Small intestine (tissue), 7 donors: ENCODE measurements at regions not wholly inside any gene's neighbourhood (a gene's known extent, or its start where the extent isn't known, plus 50 kb on each side); places are given as distances from the start of the nearest gene placed in this dataset.
A peak's percentile ranks its signal among the peaks of the same experiment; 100 is the strongest.
"Not testable (repeated sequence)": the region's sequence is repeated elsewhere in the genome, so short reads cannot be mapped to it uniquely, and the experiment has no call there.

Experiments
- DNase-seq, 2 donors: peaks; one replicate each; pipeline versions ENCODE4 v3.0.0 to v3.0.0-alpha.2; 2013
- FAIRE-seq: peaks from 2 replicates; lab custom pipeline; 2012; peaks lifted over from hg19 to GRCh38; lab: Jason Lieb, UNC
- H3K27ac ChIP-seq, 3 donors: one replicate each; pipeline ENCODE4 v1.5.1; 2013; ENCODE audit warnings: low read length in 2 of 3, mild to moderate bottlenecking in 2 of 3, control low read depth in 1 of 3, inconsistent platforms in 1 of 3, low read depth in 1 of 3, moderate library complexity in 1 of 3
- H3K27me3 ChIP-seq, 3 donors: one replicate each; pipeline ENCODE4 v1.6.1; 2013; ENCODE audit warnings: low read length in 3 of 3, inconsistent platforms in 1 of 3; ENCODE audit not compliant: control insufficient read depth in 3 of 3, insufficient read depth in 3 of 3
- H3K36me3 ChIP-seq, 3 donors: one replicate each; pipeline ENCODE4 v1.6.1; 2013; ENCODE audit warnings: low read length in 3 of 3, inconsistent platforms in 1 of 3, low read depth in 1 of 3, mild to moderate bottlenecking in 1 of 3, moderate library complexity in 1 of 3; ENCODE audit not compliant: control insufficient read depth in 3 of 3, insufficient read depth in 2 of 3
- H3K4me1 ChIP-seq, 3 donors: one replicate each; pipeline ENCODE4 v1.6.1; 2013; ENCODE audit warnings: low read length in 2 of 3, inconsistent platforms in 1 of 3, low read depth in 1 of 3, mild to moderate bottlenecking in 1 of 3, moderate library complexity in 1 of 3; ENCODE audit not compliant: control insufficient read depth in 3 of 3, insufficient read depth in 2 of 3
- H3K4me3 ChIP-seq, 3 donors: one replicate each; pipeline ENCODE4 v1.5.1; 2013; ENCODE audit warnings: low read length in 3 of 3, control low read depth in 1 of 3, inconsistent platforms in 1 of 3, low read depth in 1 of 3, mild to moderate bottlenecking in 1 of 3, moderate library complexity in 1 of 3
- H3K9me3 ChIP-seq, 2 donors: one replicate each; pipeline ENCODE4 v1.6.1; 2013; ENCODE audit warnings: low read depth in 1 of 2, low read length in 1 of 2; ENCODE audit not compliant: control insufficient read depth in 2 of 2, insufficient read depth in 1 of 2
- WGBS, 3 donors: extraction: QIAGEN DNeasy Blood & Tissue Kit; methylation state at CpG; one replicate each; pipeline ENCODE4 v1.1.7; 2013; 5-methylcytosine and 5-hydroxymethylcytosine counted together
- donor health status: healthy with polysubstance abuse.
- donor health status: control.
- donor health status: control.
- donor health status: Bipolar disorder and iron deficiency.
- donor health status: healthy.

- H3K9me3 ChIP-seq: peaks cover 0 to 3% of the 10 kb centered on the region in 2 donors
- H3K4me1 ChIP-seq: no peaks in the 10 kb centered on the region
- H3K27ac ChIP-seq: no peak overlapping the region
- no peaks in the 10 kb centered on the region for H3K27me3 ChIP-seq
- no peak for FAIRE-seq
- DNase-seq: peak; percentile 20 to 27
- no peaks in the 10 kb centered on the region for H3K36me3 ChIP-seq
- no peak overlapping the region for H3K4me3 ChIP-seq
- WGBS, 3 donors: 27 to 44% (median 35%) methylated on average over 5 of the region's 5 CpGs
Observed at GRCh38 chr10:63976538-63976937, 455.3 kb downstream of the REEP3 start.

GRCh38 chr10:63977329-63977923, 456.2 kb downstream of the REEP3 start:
- H3K36me3 ChIP-seq: no peaks in the 10 kb centered on the region
- FAIRE-seq (no peak), DNase-seq (peak; percentile 37 to 40)
- H3K9me3 ChIP-seq: peaks cover 0 to 3% of the 10 kb centered on the region in 2 donors
- no peak overlapping the region for H3K4me3 ChIP-seq
- no peak overlapping the region for H3K27ac ChIP-seq
- H3K27me3 ChIP-seq: no peaks in the 10 kb centered on the region
- no peaks in the 10 kb centered on the region for H3K4me1 ChIP-seq
- 0 to 9% (median 0%) methylated on average over 1 of the region's 1 CpG for WGBS, 3 donors

GRCh38 chr10:63980870-63981269, 459.7 kb downstream of the REEP3 start:
- 53 to 62% (median 56%) methylated on average over 5 of the region's 5 CpGs for WGBS, 3 donors
- not testable (repeated sequence) for H3K4me1 ChIP-seq, H3K4me3 ChIP-seq, H3K27me3 ChIP-seq, DNase-seq, H3K27ac ChIP-seq, H3K36me3 ChIP-seq, FAIRE-seq
- peaks cover 0 to 13% of the 10 kb centered on the region in 2 donors for H3K9me3 ChIP-seq

- H3K36me3 ChIP-seq, H3K4me3 ChIP-seq, DNase-seq, H3K27ac ChIP-seq, FAIRE-seq, H3K27me3 ChIP-seq, H3K4me1 ChIP-seq: not testable (repeated sequence)
- 51 to 69% (median 64%) methylated on average over 2 of the region's 2 CpGs for WGBS, 3 donors
- peaks cover 0 to 22% of the 10 kb centered on the region in 2 donors for H3K9me3 ChIP-seq
Observed at GRCh38 chr10:63984061-63984460, 462.9 kb downstream of the REEP3 start.

- FAIRE-seq (no peak), DNase-seq (no peak)
- H3K27ac ChIP-seq: no peak overlapping the region
- H3K4me3 ChIP-seq: no peak overlapping the region
- 79 to 94% (median 85%) methylated on average over 3 of the region's 3 CpGs for WGBS, 3 donors
- H3K9me3 ChIP-seq: peaks cover 0 to 32% of the 10 kb centered on the region in 2 donors
- H3K4me1 ChIP-seq: no peaks in the 10 kb centered on the region
- H3K36me3 ChIP-seq: no peaks in the 10 kb centered on the region
- no peaks in the 10 kb centered on the region for H3K27me3 ChIP-seq
Observed at GRCh38 chr10:63986536-63986935, 465.3 kb downstream of the REEP3 start.

DNA sequence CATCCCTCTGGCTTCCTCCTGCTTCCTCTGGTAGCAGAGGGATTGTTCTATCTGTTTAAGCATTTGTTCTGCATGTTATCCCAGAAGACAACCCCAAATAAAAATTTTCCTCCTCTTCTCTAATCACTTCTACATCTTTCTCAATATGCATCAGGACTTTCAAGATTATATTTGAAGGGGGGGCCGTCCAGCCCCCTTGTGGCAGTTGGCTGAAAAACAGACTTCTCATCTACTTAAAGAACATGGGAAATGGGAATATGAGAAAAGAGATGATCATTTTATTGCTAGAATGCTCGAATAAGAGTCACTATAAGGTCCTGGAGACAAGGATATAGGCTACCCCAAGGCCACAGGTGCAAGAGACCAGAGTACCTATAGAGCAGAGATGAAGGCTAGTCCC, 466.0 kb downstream of the REEP3 start:
- peaks cover 0 to 32% of the 10 kb centered on the region in 2 donors for H3K9me3 ChIP-seq
- no peaks in the 10 kb centered on the region for H3K4me1 ChIP-seq
- no peak overlapping the region for H3K4me3 ChIP-seq
- 12 to 52% (median 24%) methylated on average over 2 of the region's 2 CpGs for WGBS, 3 donors
- DNase-seq (no peak), FAIRE-seq (no peak)
- H3K27me3 ChIP-seq: no peaks in the 10 kb centered on the region
- H3K36me3 ChIP-seq: no peaks in the 10 kb centered on the region
- H3K27ac ChIP-seq: no peak overlapping the region

DNA sequence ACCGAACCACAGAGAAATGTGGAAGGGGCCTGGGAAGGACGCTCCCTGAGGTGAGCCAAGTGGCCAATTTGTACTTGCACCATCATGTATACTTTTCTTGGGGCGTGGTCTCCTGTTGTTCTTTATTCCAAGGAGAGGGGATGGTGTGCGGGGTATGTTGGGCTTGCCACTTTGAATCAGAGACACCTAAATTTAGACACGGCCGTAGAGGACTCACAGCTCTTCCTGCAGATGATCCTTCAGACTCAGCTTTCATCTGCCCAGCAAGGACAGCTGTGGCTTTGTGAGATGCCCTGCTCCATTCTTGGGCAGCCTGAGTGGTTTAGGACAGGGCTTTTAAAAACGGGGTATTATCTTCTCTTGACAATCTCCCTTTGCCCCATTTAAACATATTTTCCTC, 473.2 kb downstream of the REEP3 start:
- DNase-seq: no peak
- Histone ChIP-seq H3K27me3 (no peaks in the 10 kb centered on the region), H3K36me3 (no peaks in the 10 kb centered on the region), H3K9me3 (peaks cover 0 to 20% of the 10 kb centered on the region in 2 donors), H3K4me3 (no peak overlapping the region), H3K27ac (no peak overlapping the region), H3K4me1 (no peaks in the 10 kb centered on the region)
- no peak for FAIRE-seq
- 72 to 77% (median 74%) methylated on average over 7 of the region's 7 CpGs for WGBS, 3 donors

- Histone ChIP-seq H3K36me3 (no peaks in the 10 kb centered on the region), H3K4me3 (no peak overlapping the region), H3K9me3 (peaks cover 0 to 12% of the 10 kb centered on the region in 2 donors), H3K4me1 (no peaks in the 10 kb centered on the region), H3K27me3 (no peaks in the 10 kb centered on the region), H3K27ac (no peak overlapping the region)
- DNase-seq (no peak), FAIRE-seq (no peak)
- 90 to 94% (median 91%) methylated on average over 8 of the region's 8 CpGs for WGBS, 3 donors
Observed at GRCh38 chr10:64007157-64007556, 486.0 kb downstream of the REEP3 start.

DNA sequence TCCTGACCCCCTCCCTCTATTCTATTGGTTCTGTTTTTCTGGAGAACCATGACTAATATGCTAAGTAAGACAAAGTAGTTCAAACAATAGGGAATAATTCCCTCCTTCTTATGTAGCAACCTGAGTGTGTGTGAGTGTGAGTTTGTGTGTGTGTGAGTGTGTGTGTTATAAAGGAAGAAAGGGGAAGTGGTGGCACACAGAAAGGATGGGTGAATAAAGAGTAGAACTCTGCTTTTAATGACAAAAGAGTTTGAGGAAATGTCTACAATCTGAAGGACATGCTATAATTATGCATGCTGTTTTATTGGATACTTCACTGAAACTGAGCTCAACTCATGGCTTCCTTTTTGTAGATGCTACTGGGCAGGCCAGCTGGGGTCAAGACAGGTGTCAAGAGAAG, 489.5 kb downstream of the REEP3 start:
- DNase-seq (no peak), FAIRE-seq (no peak)
- Histone ChIP-seq H3K9me3 (peaks cover 0 to 9% of the 10 kb centered on the region in 2 donors), H3K27me3 (no peaks in the 10 kb centered on the region), H3K4me1 (no peaks in the 10 kb centered on the region), H3K36me3 (no peaks in the 10 kb centered on the region), H3K27ac (no peak overlapping the region), H3K4me3 (no peak overlapping the region)
